ENCODE measurements at regions not wholly inside any gene's neighbourhood (a gene's known extent, or its start where the extent isn't known, plus 50 kb on each side); places are given as distances from the start of the nearest gene placed in this dataset.
A peak's percentile ranks its signal among the peaks of the same experiment; 100 is the strongest.

- Histone ChIP-seq H3K9ac (ENCODE audit: low read length) (no peak overlapping the region), H2AFZ (ENCODE audit: low read length) (no peak overlapping the region), H3K4me3 (ENCODE audit: low read length) (no peak overlapping the region), H3K79me2 (ENCODE audit: low read length) (no peaks in the 10 kb centered on the region), H4K20me1 (ENCODE audit: insufficient read depth, low read depth, low read length) (no peaks in the 10 kb centered on the region), H3K36me3 (ENCODE audit: insufficient read depth, low read length) (no peaks in the 10 kb centered on the region), H3K4me2 (ENCODE audit: low read depth, low read length, poor library complexity, severe bottlenecking) (no peak overlapping the region), H3K4me1 (ENCODE audit: low read length) (peaks cover 14% of the 10 kb centered on the region), H3K27me3 (ENCODE audit: low read length) (no peaks in the 10 kb centered on the region), H3K27ac (ENCODE audit: low read length) (no peak overlapping the region), H3K9me2 (replicated peaks; ENCODE audit: insufficient read depth, low read length) (no peaks in the 10 kb centered on the region), H3K9me3 (ENCODE audit: low read length) (no peaks in the 10 kb centered on the region)
- DNase-seq: no peak
Measured at GRCh38 chr2:183493040-183493439, 368.8 kb downstream of the NUP35 start.

GRCh38 chr2:183495079-183495478 is 370.8 kb downstream of the NUP35 start:
- H3K36me3 ChIP-seq (ENCODE audit: insufficient read depth, low read length): no peaks in the 10 kb centered on the region
- H3K4me2 ChIP-seq (ENCODE audit: low read depth, low read length, poor library complexity, severe bottlenecking): peak overlapping the region; percentile 53
- no peaks in the 10 kb centered on the region for H4K20me1 ChIP-seq (ENCODE audit: insufficient read depth, low read depth, low read length)
- H3K27me3 ChIP-seq (ENCODE audit: low read length): no peaks in the 10 kb centered on the region
- no peaks in the 10 kb centered on the region for H3K9me3 ChIP-seq (ENCODE audit: low read length)
- no peak for DNase-seq
- H3K79me2 ChIP-seq (ENCODE audit: low read length): no peaks in the 10 kb centered on the region
- no peak overlapping the region for H3K9ac ChIP-seq (ENCODE audit: low read length)
- H3K9me2 ChIP-seq (replicated peaks; ENCODE audit: insufficient read depth, low read length): no peaks in the 10 kb centered on the region
- H3K4me3 ChIP-seq (ENCODE audit: low read length): no peak overlapping the region
- peaks cover 14% of the 10 kb centered on the region for H3K4me1 ChIP-seq (ENCODE audit: low read length)
- no peak overlapping the region for H2AFZ ChIP-seq (ENCODE audit: low read length)
- no peak overlapping the region for H3K27ac ChIP-seq (ENCODE audit: low read length)

GRCh38 chr2:183495589-183496267 is 371.5 kb downstream of the NUP35 start:
- Histone ChIP-seq H3K27me3 (ENCODE audit: low read length) (no peaks in the 10 kb centered on the region), H2AFZ (ENCODE audit: low read length) (no peak overlapping the region), H3K4me2 (ENCODE audit: low read depth, low read length, poor library complexity, severe bottlenecking) (peak overlapping the region; percentile 53), H3K4me3 (ENCODE audit: low read length) (no peak overlapping the region), H3K36me3 (ENCODE audit: insufficient read depth, low read length) (no peaks in the 10 kb centered on the region), H3K79me2 (ENCODE audit: low read length) (no peaks in the 10 kb centered on the region), H3K4me1 (ENCODE audit: low read length) (peaks cover 14% of the 10 kb centered on the region), H3K27ac (ENCODE audit: low read length) (no peak overlapping the region), H3K9me2 (replicated peaks; ENCODE audit: insufficient read depth, low read length) (no peaks in the 10 kb centered on the region), H3K9me3 (ENCODE audit: low read length) (no peaks in the 10 kb centered on the region), H4K20me1 (ENCODE audit: insufficient read depth, low read depth, low read length) (no peaks in the 10 kb centered on the region), H3K9ac (ENCODE audit: low read length) (0 out of 2 replicates have a peak overlapping the region, but pooled peaks have one; percentile 13)
- peak; percentile 69 for DNase-seq

DNA sequence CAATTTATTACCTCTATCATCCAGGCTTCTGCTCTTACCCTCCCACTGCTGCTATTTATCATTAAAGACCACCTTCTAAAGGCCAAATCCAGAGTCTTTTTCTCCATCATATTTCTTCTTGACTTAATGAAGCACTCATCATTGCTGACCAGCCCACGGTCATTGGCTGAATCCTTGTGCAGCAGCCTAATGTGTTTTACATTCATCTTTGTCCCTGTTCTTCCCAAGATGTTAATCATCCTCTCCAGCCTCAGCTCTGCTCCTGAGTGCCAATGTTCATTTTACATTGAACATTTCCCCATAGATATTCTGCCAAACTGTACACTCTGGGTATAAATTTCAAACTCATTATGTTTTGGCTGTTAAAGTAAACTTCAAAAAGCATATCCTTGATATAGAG is 373.6 kb downstream of the NUP35 start:
- Histone ChIP-seq H3K9ac (ENCODE audit: low read length) (no peak overlapping the region), H2AFZ (ENCODE audit: low read length) (no peak overlapping the region), H3K4me2 (ENCODE audit: low read depth, low read length, poor library complexity, severe bottlenecking) (no peak overlapping the region), H3K79me2 (ENCODE audit: low read length) (no peaks in the 10 kb centered on the region), H3K27ac (ENCODE audit: low read length) (no peak overlapping the region), H3K4me3 (ENCODE audit: low read length) (no peak overlapping the region), H3K9me3 (ENCODE audit: low read length) (no peaks in the 10 kb centered on the region), H3K27me3 (ENCODE audit: low read length) (no peaks in the 10 kb centered on the region), H3K4me1 (ENCODE audit: low read length) (peaks cover 14% of the 10 kb centered on the region), H3K36me3 (ENCODE audit: insufficient read depth, low read length) (no peaks in the 10 kb centered on the region), H4K20me1 (ENCODE audit: insufficient read depth, low read depth, low read length) (no peaks in the 10 kb centered on the region), H3K9me2 (replicated peaks; ENCODE audit: insufficient read depth, low read length) (no peaks in the 10 kb centered on the region)
- no peak for DNase-seq

DNA sequence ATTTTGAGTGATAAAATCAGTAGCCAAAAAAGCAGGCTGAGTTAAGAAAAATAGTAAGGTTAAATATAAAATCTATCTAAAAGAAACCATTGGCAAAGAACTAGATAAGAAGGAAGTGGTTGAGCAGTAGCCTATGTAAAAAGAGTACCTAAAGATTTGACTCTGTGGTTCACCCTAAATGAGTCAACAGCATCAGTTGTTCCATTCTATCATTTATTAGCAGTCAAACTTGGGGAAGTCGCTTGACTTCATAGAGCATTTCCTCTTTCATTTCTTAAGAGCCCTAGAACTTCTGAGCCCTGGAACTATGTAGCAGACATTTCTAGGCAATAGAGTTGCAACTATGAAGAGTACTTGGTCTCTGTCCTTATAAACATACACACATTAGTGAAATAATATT is 381.7 kb downstream of the NUP35 start:
- H3K4me1 ChIP-seq (ENCODE audit: low read length): no peaks in the 10 kb centered on the region

DNA sequence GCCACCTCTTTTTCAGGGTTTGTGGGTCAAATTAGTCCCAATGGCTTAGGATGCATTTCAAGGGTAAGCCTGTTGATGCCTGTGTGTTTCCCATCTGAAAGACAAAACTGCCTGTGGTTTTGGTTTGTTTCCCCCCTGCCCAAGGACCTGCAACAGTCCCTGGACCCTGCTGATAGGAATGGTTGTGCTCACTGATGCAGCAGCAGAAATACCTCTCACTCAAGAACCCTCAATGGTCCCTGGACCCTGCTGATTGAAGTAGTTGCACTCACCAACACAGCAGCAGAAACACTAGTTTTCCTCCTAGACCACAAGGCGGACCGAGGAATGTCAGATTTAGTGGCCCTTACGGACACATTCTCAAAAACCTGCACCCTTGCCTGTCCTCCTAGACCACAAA is 386.9 kb downstream of the NUP35 start:
- Histone ChIP-seq H3K79me2 (ENCODE audit: low read length) (no peaks in the 10 kb centered on the region), H3K4me3 (ENCODE audit: low read length) (no peak overlapping the region), H3K4me1 (ENCODE audit: low read length) (no peaks in the 10 kb centered on the region), H3K36me3 (ENCODE audit: insufficient read depth, low read length) (no peaks in the 10 kb centered on the region), H3K4me2 (ENCODE audit: low read depth, low read length, poor library complexity, severe bottlenecking) (no peak overlapping the region), H3K27me3 (ENCODE audit: low read length) (no peaks in the 10 kb centered on the region), H4K20me1 (ENCODE audit: insufficient read depth, low read depth, low read length) (no peaks in the 10 kb centered on the region), H3K27ac (ENCODE audit: low read length) (no peak overlapping the region), H3K9me3 (ENCODE audit: low read length) (no peaks in the 10 kb centered on the region; the same call in 1 of the 2 replicates), H2AFZ (ENCODE audit: low read length) (no peak overlapping the region), H3K9ac (ENCODE audit: low read length) (no peak overlapping the region), H3K9me2 (replicated peaks; ENCODE audit: insufficient read depth, low read length) (no peaks in the 10 kb centered on the region)
- no peak for DNase-seq

More for the DNA sequence above, 381.7 kb downstream of the NUP35 start:
- Histone ChIP-seq H2AFZ (ENCODE audit: low read length) (no peak overlapping the region), H3K4me2 (ENCODE audit: low read depth, low read length, poor library complexity, severe bottlenecking) (no peak overlapping the region), H3K79me2 (ENCODE audit: low read length) (no peaks in the 10 kb centered on the region), H3K9ac (ENCODE audit: low read length) (no peak overlapping the region), H4K20me1 (ENCODE audit: insufficient read depth, low read depth, low read length) (no peaks in the 10 kb centered on the region), H3K9me2 (replicated peaks; ENCODE audit: insufficient read depth, low read length) (no peaks in the 10 kb centered on the region), H3K9me3 (ENCODE audit: low read length) (no peaks in the 10 kb centered on the region; the same call in 1 of the 2 replicates), H3K4me3 (ENCODE audit: low read length) (no peak overlapping the region), H3K27me3 (ENCODE audit: low read length) (no peaks in the 10 kb centered on the region), H3K27ac (ENCODE audit: low read length) (no peak overlapping the region), H3K36me3 (ENCODE audit: insufficient read depth, low read length) (no peaks in the 10 kb centered on the region)
- peak; percentile 42 for DNase-seq

GRCh38 chr2:183519371-183520056 is 395.3 kb downstream of the NUP35 start:
- Histone ChIP-seq H3K27ac (ENCODE audit: low read length) (no peak overlapping the region), H3K9me3 (ENCODE audit: low read length) (no peaks in the 10 kb centered on the region), H4K20me1 (ENCODE audit: insufficient read depth, low read depth, low read length) (no peaks in the 10 kb centered on the region), H3K9ac (ENCODE audit: low read length) (no peak overlapping the region), H3K9me2 (replicated peaks; ENCODE audit: insufficient read depth, low read length) (no peaks in the 10 kb centered on the region), H3K4me1 (ENCODE audit: low read length) (no peaks in the 10 kb centered on the region), H3K79me2 (ENCODE audit: low read length) (no peaks in the 10 kb centered on the region), H3K36me3 (ENCODE audit: insufficient read depth, low read length) (no peaks in the 10 kb centered on the region), H3K27me3 (ENCODE audit: low read length) (no peaks in the 10 kb centered on the region), H2AFZ (ENCODE audit: low read length) (no peak overlapping the region), H3K4me2 (ENCODE audit: low read depth, low read length, poor library complexity, severe bottlenecking) (no peak overlapping the region), H3K4me3 (ENCODE audit: low read length) (no peak overlapping the region)
- no peak for DNase-seq

DNA sequence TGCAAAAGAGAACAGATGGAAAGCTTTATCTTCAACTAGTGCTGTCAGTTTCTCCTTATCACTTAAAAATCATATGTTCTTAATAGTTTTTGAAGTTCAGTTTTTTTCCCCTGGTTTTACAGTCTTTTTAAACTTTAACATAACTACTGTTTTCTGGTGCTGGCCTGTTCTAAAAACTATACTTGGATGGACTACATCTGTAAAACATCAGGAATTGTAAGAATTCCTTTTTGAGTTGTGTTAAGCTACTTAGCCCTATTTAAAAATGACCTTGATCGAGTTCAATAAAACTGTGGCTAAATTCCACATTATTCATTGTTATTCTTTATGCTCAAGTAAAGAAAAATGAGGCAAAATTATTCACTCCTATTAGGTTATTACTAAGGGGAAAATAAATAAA is 397.7 kb downstream of the NUP35 start:
- H3K36me3 ChIP-seq (ENCODE audit: insufficient read depth, low read length): no peaks in the 10 kb centered on the region
- no peak overlapping the region for H3K9ac ChIP-seq (ENCODE audit: low read length)
- H3K79me2 ChIP-seq (ENCODE audit: low read length): no peaks in the 10 kb centered on the region
- no peak overlapping the region for H2AFZ ChIP-seq (ENCODE audit: low read length)
- no peak overlapping the region for H3K27ac ChIP-seq (ENCODE audit: low read length)
- H4K20me1 ChIP-seq (ENCODE audit: insufficient read depth, low read depth, low read length): no peaks in the 10 kb centered on the region
- H3K9me3 ChIP-seq (ENCODE audit: low read length): no peaks in the 10 kb centered on the region
- no peak overlapping the region for H3K4me2 ChIP-seq (ENCODE audit: low read depth, low read length, poor library complexity, severe bottlenecking)
- H3K4me3 ChIP-seq (ENCODE audit: low read length): no peak overlapping the region
- H3K4me1 ChIP-seq (ENCODE audit: low read length): no peaks in the 10 kb centered on the region
- H3K27me3 ChIP-seq (ENCODE audit: low read length): no peaks in the 10 kb centered on the region
- DNase-seq: no peak
- H3K9me2 ChIP-seq (replicated peaks; ENCODE audit: insufficient read depth, low read length): no peaks in the 10 kb centered on the region
